ENCODE measurements at regions not wholly inside any gene's neighbourhood (a gene's known extent, or its start where the extent isn't known, plus 50 kb on each side); places are given as distances from the start of the nearest gene placed in this dataset.

DNA sequence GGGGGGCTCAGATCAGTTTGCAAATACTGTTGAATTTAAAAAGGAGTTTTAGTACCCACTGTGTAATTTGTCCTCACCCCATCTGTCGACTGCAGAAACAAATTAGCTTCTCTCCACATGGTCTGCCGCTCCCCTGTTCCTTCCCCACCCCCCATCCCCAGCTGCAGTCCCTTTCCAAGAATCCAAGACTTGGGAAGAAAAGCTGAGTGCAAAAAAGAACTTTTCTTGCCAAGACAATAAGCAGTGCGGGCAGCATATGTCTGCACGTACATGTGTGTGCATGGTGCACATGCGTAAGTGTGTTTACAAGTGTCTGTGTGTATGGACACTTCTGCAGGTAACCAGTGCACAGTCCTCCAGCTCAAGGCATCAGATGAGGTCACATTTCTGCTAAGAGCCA lies 125.7 kb upstream of the SMIM23 start:
- TF ChIP-seq, protein P1, sequence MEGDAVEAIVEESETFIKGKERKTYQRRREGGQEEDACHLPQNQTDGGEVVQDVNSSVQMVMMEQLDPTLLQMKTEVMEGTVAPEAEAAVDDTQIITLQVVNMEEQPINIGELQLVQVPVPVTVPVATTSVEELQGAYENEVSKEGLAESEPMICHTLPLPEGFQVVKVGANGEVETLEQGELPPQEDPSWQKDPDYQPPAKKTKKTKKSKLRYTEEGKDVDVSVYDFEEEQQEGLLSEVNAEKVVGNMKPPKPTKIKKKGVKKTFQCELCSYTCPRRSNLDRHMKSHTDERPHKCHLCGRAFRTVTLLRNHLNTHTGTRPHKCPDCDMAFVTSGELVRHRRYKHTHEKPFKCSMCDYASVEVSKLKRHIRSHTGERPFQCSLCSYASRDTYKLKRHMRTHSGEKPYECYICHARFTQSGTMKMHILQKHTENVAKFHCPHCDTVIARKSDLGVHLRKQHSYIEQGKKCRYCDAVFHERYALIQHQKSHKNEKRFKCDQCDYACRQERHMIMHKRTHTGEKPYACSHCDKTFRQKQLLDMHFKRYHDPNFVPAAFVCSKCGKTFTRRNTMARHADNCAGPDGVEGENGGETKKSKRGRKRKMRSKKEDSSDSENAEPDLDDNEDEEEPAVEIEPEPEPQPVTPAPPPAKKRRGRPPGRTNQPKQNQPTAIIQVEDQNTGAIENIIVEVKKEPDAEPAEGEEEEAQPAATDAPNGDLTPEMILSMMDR (conservative IDR thresholded peaks at IDR 0.05): no peak
- no peak for TF ChIP-seq EZH2 (IDR thresholded peaks at IDR 0.05; ENCODE audit: low read depth)
